Endothelial cell of umbilical vein (primary cell): ENCODE measurements at regions not wholly inside any gene's neighbourhood (a gene's known extent, or its start where the extent isn't known, plus 50 kb on each side); places are given as distances from the start of the nearest gene placed in this dataset.

Experiments used
- BruUV-seq: library from RNA; stranded (reverse); fragments of 400-500 nt; replicated peaks from 2 replicates; lab custom pipeline; 2021; lab: Mats Ljungman, UMichigan
- CTCF ChIA-PET: fragments of 300-600, 350-600 bp; sonication (Branson Sonifier 250); formaldehyde crosslinking; loops from one replicate; lab custom pipeline; 2021; ENCODE audit warnings: antibody characterized with exemption, inconsistent platforms; lab: Charles Lee
- POLR2A ChIA-PET: fragments of 300-600, 350-600 bp; sonication (Branson Sonifier 250); formaldehyde crosslinking; loops from one replicate; lab custom pipeline; 2021; ENCODE audit warnings: antibody characterized with exemption, inconsistent platforms; lab: Charles Lee
- DNase-seq: peaks from one replicate; pipeline ENCODE4 v3.0.0-alpha.2; 2011; ENCODE audit warnings: low read depth, low spot score
- FAIRE-seq: peaks from 2 replicates; lab custom pipeline; 2011; peaks lifted over from hg19 to GRCh38; lab: Jason Lieb, UNC
- H2AFZ ChIP-seq: 2 replicates; pipeline ENCODE4 v1.6.0; 2012; ENCODE audit warnings: low read depth, low read length, control low read depth, inconsistent platforms
- H3K27ac ChIP-seq: 2 replicates; pipeline ENCODE4 v1.5.1; 2011; ENCODE audit warnings: low read depth, mild to moderate bottlenecking, control low read depth, low read length, moderate library complexity; ENCODE audit not compliant: insufficient read depth
- H3K27me3 ChIP-seq, 2 experiments: 2 replicates each; pipeline versions ENCODE4 v1.6.0 to v1.6.1; 2011; ENCODE audit warnings: low read length in 2 of 2, mixed read lengths in 1 of 2; ENCODE audit not compliant: control insufficient read depth in 2 of 2, insufficient read depth in 2 of 2
- H3K36me3 ChIP-seq, 2 experiments: 2 replicates in 1 of 2; 3 replicates in 1 of 2; pipeline ENCODE4 v1.5.1; 2011; ENCODE audit warnings: low read length in 2 of 2, mild to moderate bottlenecking in 1 of 2, moderate library complexity in 1 of 2; ENCODE audit not compliant: control insufficient read depth in 2 of 2, insufficient read depth in 2 of 2; ENCODE audit errors: extremely low read depth in 1 of 2
- H3K4me1 ChIP-seq: 3 replicates; pipeline ENCODE4 v1.5.1; 2011; ENCODE audit warnings: mild to moderate bottlenecking, low read length; ENCODE audit not compliant: control insufficient read depth, insufficient read depth; ENCODE audit errors: extremely low read depth
- H3K4me2 ChIP-seq: 2 replicates; pipeline ENCODE4 v1.6.1; 2011; ENCODE audit warnings: low read length, control low read depth, mixed read lengths; ENCODE audit not compliant: insufficient read depth
- H3K4me3 ChIP-seq, 3 experiments: fragments of 200-600 bp in 1 of 3; sonication (generic), shearing (Covaris generic) in 1 of 3; replicated peaks in 1 of 3; 2 replicates each; pipeline ENCODE4 v1.5.1; 2011 to 2016; ENCODE audit warnings: control low read depth in 3 of 3, low read length in 3 of 3, mild to moderate bottlenecking in 2 of 3, inconsistent platforms in 1 of 3, low read depth in 1 of 3, moderate library complexity in 1 of 3; ENCODE audit not compliant: insufficient read depth in 1 of 3
- H3K79me2 ChIP-seq: 2 replicates; pipeline ENCODE4 v1.6.0; 2012; ENCODE audit warnings: low read length, inconsistent platforms; ENCODE audit not compliant: control insufficient read depth, insufficient read depth
- H3K9ac ChIP-seq: replicated peaks from 2 replicates; pipeline ENCODE3; 2011; ENCODE audit warnings: low read length, control low read depth; ENCODE audit not compliant: insufficient read depth; ENCODE audit errors: extremely low read depth
- H3K9me1 ChIP-seq: replicated peaks from 3 replicates; pipeline ENCODE4 v1.6.0; 2011; ENCODE audit warnings: mild to moderate bottlenecking, low read length; ENCODE audit not compliant: control insufficient read depth, insufficient read depth; ENCODE audit errors: extremely low read depth
- H3K9me3 ChIP-seq: replicated peaks from 2 replicates; pipeline ENCODE4 v1.5.1; 2012; ENCODE audit warnings: low read length, inconsistent platforms; ENCODE audit not compliant: control insufficient read depth, insufficient read depth
- H4K20me1 ChIP-seq: replicated peaks from 2 replicates; pipeline ENCODE3; 2011; ENCODE audit warnings: mild to moderate bottlenecking, low read length; ENCODE audit not compliant: control insufficient read depth, insufficient read depth; ENCODE audit errors: extremely low read depth
- EZH2 ChIP-seq: IDR thresholded peaks from 2 replicates; pipeline ENCODE4 v1.6.1; 2012; ENCODE audit warnings: borderline replicate concordance, low read depth, mild to moderate bottlenecking, moderate library complexity, low read length, inconsistent platforms; ENCODE audit not compliant: severe bottlenecking
- FOS ChIP-seq: IDR thresholded peaks from 2 replicates; pipeline ENCODE4 v1.6.1; 2011; ENCODE audit warnings: mild to moderate bottlenecking, low read length, moderate library complexity, borderline replicate concordance; ENCODE audit not compliant: insufficient read depth
- GATA2 ChIP-seq: IDR thresholded peaks from 2 replicates; pipeline ENCODE4 v1.7.0; 2011; ENCODE audit warnings: low read depth, mild to moderate bottlenecking, moderate library complexity, mixed read lengths, low read length; ENCODE audit not compliant: insufficient read length, insufficient read depth
- JUN ChIP-seq: IDR thresholded peaks from 2 replicates; pipeline ENCODE4 v1.6.1; 2011; ENCODE audit warnings: borderline replicate concordance, low read depth; ENCODE audit not compliant: insufficient read length, insufficient read depth
- MYC ChIP-seq: IDR thresholded peaks from one replicate; pipeline ENCODE4 v1.6.1; 2011; ENCODE audit warnings: mild to moderate bottlenecking, low read depth, low read length
- POLR2A ChIP-seq: IDR thresholded peaks from 2 replicates; pipeline ENCODE4 v1.6.1; 2012; ENCODE audit warnings: low read depth, mild to moderate bottlenecking, control low read depth, low read length
- POLR2AphosphoS5 ChIP-seq: IDR thresholded peaks from 2 replicates; pipeline ENCODE4 v1.6.1; 2012; ENCODE audit warnings: low read depth, mild to moderate bottlenecking, control low read depth, low read length, moderate library complexity; ENCODE audit not compliant: insufficient read depth
- dilution Hi-C: fragments of 300-500 bp; cut with MboI; formaldehyde crosslinking; loops from one replicate; pipeline ENCODE4 v1.15.0; 2019; ENCODE audit warnings: low sequenced_read_pairs; ENCODE audit not compliant: extremely low pct_ligation_motif_present
- intact Hi-C: fragments of 100-400 bp; cut with micrococcal nuclease; formaldehyde crosslinking; loops from one replicate; pipeline ENCODE4 v1.10.0; 2022
- TF ChIP-seq, protein P1 (sequence below): IDR thresholded peaks from 2 replicates; pipeline ENCODE4 v1.6.1; 2011; ENCODE audit not compliant: insufficient read depth, insufficient read length
- TF ChIP-seq, protein P2 (sequence below), 2 donors: IDR thresholded peaks; 1 replicate in 1 of 2; 2 replicates in 1 of 2; pipeline ENCODE4 v1.5.1; 2011; ENCODE audit warnings: low read length in 2 of 2, mild to moderate bottlenecking in 2 of 2, moderate library complexity in 2 of 2, control low read depth in 1 of 2, inconsistent platforms in 1 of 2, low read depth in 1 of 2; ENCODE audit not compliant: insufficient read depth in 1 of 2; ENCODE audit errors: extremely low read depth in 1 of 2

DNA sequence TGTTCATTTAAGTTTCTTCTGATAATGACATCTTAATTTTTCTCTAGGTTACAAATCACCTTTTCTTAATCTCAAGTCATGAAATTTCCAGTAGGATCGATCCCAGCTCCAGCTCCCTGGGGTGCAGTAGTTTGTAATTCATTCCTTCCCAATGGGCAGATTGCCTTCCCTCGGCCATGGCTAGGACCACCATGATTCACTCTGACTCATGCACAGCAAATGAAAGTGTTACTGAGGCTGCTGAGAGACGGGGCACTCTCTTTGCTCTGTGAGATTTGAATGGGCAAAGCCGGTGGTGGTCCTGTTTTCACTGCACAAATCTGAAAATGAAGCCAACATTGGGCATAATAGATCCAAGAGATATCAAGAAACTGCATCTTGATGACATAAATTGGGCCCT, 202.8 kb upstream of the IRS2 start:
- DNase-seq (no peak), FAIRE-seq (no peak)
- intact Hi-C loops (no loop called here), dilution Hi-C loops (no loop called here)
- Histone ChIP-seq H3K36me3 (no peaks in the 10 kb centered on the region), H2AFZ (no peak overlapping the region), H3K27ac (no peak overlapping the region), H3K4me2 (no peak overlapping the region), H3K4me3 (no peak overlapping the region), H3K9ac (no peak overlapping the region), H3K79me2 (no peaks in the 10 kb centered on the region), H4K20me1 (no peaks in the 10 kb centered on the region), H3K27me3 (no peaks in the 10 kb centered on the region), H3K9me1 (no peaks in the 10 kb centered on the region), H3K9me3 (no peaks in the 10 kb centered on the region), H3K4me1 (no peaks in the 10 kb centered on the region)
- ChIA-PET CTCF (no interaction called here), POLR2A (no interaction called here)
- BruUV-seq: no TSS peak
- TF ChIP-seq, protein P1, sequence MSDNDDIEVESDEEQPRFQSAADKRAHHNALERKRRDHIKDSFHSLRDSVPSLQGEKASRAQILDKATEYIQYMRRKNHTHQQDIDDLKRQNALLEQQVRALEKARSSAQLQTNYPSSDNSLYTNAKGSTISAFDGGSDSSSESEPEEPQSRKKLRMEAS: no peak
- TF ChIP-seq FOS: peak; percentile 16
- TF ChIP-seq JUN: no peak
- TF ChIP-seq GATA2: no peak
- TF ChIP-seq POLR2AphosphoS5: no peak
- TF ChIP-seq MYC: no peak
- no peak for TF ChIP-seq EZH2

DNA sequence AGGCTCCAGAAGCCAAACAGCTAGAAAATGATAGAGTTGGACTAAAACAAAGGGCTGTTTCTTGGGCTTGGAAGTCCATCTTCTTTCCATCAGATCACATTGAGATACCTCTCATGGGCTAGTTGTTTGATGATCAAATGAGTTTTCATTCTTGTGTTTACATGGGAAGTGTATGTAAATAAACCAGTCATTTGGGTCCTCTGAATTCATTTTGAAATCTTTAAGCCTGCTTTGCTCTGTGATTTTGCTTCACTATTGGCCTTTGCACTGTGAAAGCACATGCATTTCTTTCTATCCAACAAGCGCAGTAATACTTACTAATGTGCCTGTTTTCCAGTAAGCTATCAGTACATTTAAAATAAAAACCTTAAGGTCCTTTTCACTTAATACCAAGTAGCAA, 200.5 kb upstream of the IRS2 start:
- H3K27ac ChIP-seq: no peak overlapping the region
- ChIA-PET POLR2A (no interaction called here), CTCF (no interaction called here)
- H3K36me3 ChIP-seq: no peaks in the 10 kb centered on the region
- DNase-seq (no peak), FAIRE-seq (no peak)
- H4K20me1 ChIP-seq: no peaks in the 10 kb centered on the region
- intact Hi-C loops (no loop called here), dilution Hi-C loops (no loop called here)
- no TSS peak for BruUV-seq
- H3K79me2 ChIP-seq: no peaks in the 10 kb centered on the region
- no peaks in the 10 kb centered on the region for H3K9me3 ChIP-seq
- H3K4me2 ChIP-seq: no peak overlapping the region
- no peak overlapping the region for H3K4me3 ChIP-seq
- H3K9me1 ChIP-seq: no peaks in the 10 kb centered on the region
- H2AFZ ChIP-seq: no peak overlapping the region
- H3K4me1 ChIP-seq: no peaks in the 10 kb centered on the region
- no peaks in the 10 kb centered on the region for H3K27me3 ChIP-seq
- TF ChIP-seq JUN: no peak
- TF ChIP-seq FOS: no peak
- TF ChIP-seq, protein P1: no peak
- TF ChIP-seq POLR2A: no peak
- TF ChIP-seq MYC: no peak
- no peak for TF ChIP-seq EZH2
- TF ChIP-seq, protein P2, sequence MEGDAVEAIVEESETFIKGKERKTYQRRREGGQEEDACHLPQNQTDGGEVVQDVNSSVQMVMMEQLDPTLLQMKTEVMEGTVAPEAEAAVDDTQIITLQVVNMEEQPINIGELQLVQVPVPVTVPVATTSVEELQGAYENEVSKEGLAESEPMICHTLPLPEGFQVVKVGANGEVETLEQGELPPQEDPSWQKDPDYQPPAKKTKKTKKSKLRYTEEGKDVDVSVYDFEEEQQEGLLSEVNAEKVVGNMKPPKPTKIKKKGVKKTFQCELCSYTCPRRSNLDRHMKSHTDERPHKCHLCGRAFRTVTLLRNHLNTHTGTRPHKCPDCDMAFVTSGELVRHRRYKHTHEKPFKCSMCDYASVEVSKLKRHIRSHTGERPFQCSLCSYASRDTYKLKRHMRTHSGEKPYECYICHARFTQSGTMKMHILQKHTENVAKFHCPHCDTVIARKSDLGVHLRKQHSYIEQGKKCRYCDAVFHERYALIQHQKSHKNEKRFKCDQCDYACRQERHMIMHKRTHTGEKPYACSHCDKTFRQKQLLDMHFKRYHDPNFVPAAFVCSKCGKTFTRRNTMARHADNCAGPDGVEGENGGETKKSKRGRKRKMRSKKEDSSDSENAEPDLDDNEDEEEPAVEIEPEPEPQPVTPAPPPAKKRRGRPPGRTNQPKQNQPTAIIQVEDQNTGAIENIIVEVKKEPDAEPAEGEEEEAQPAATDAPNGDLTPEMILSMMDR (IDR thresholded peaks at IDR 0.05; ENCODE audit: extremely low read depth in 1 of 2, insufficient read depth in 1 of 2, low read depth in 1 of 2, low read length in 2 of 2): no peak
- TF ChIP-seq POLR2AphosphoS5: no peak
- no peak for TF ChIP-seq GATA2
- H3K9ac ChIP-seq: no peak overlapping the region
